ENCODE measurements at regions not wholly inside any gene's neighbourhood (a gene's known extent, or its start where the extent isn't known, plus 50 kb on each side); places are given as distances from the start of the nearest gene placed in this dataset.
"Not testable (repeated sequence)": the region's sequence is repeated elsewhere in the genome, so short reads cannot be mapped to it uniquely, and the experiment has no call there.

GRCh38 chr12:111234491-111234890, 134.4 kb downstream of the PHETA1 start:
- not testable (repeated sequence) for H4K8ac ChIP-seq (ENCODE audit: extremely low read depth, insufficient read depth, low read length); H2BK20ac ChIP-seq (ENCODE audit: low read length); H2AK5ac ChIP-seq (ENCODE audit: low read depth, low read length); H2BK12ac ChIP-seq (ENCODE audit: low read depth, low read length); H3K4me2 ChIP-seq (ENCODE audit: insufficient read depth in 1 of 2, low read depth in 2 of 2, low read length in 2 of 2); H3K27ac ChIP-seq (ENCODE audit: low read depth, low read length); H3K18ac ChIP-seq (ENCODE audit: extremely low read depth, low read length); DNase-seq (ENCODE audit: low read depth in 1 of 2, low spot score in 2 of 2); H2BK5ac ChIP-seq (ENCODE audit: low read depth, low read length); H3K4me1 ChIP-seq (replicated peaks in 1 of 4; ENCODE audit: control insufficient read depth in 3 of 4, insufficient read depth in 4 of 4, low read length in 3 of 4); H4K5ac ChIP-seq (ENCODE audit: insufficient read length, low read depth, low read length); H4K91ac ChIP-seq (replicated peaks; ENCODE audit: insufficient read length, low read length); H3K36me3 ChIP-seq (ENCODE audit: control insufficient read depth in 2 of 4, insufficient read depth in 4 of 4, low read length in 3 of 4); H3K9ac ChIP-seq (replicated peaks in 1 of 4; ENCODE audit: extremely low read depth in 1 of 4, low read depth in 3 of 4, low read length in 3 of 4); H2BK15ac ChIP-seq (ENCODE audit: low read length); H2AFZ ChIP-seq (ENCODE audit: low read length); H4K20me1 ChIP-seq (replicated peaks in 1 of 2; ENCODE audit: control insufficient read depth in 1 of 2, insufficient read depth in 2 of 2, low read length in 2 of 2); FAIRE-seq; H2BK120ac ChIP-seq (replicated peaks; ENCODE audit: low read depth, low read length); H3K56ac ChIP-seq (replicated peaks; ENCODE audit: insufficient read length, low read depth, low read length); H3K23ac ChIP-seq (ENCODE audit: insufficient read length); H3K79me2 ChIP-seq (ENCODE audit: control insufficient read depth in 1 of 2, insufficient read depth in 2 of 2, low read length in 2 of 2); H3K14ac ChIP-seq (ENCODE audit: insufficient read length); H3K4me3 ChIP-seq (ENCODE audit: extremely low read depth in 1 of 4, insufficient read depth in 2 of 4, low read depth in 3 of 4, low read length in 4 of 4); H3K23me2 ChIP-seq (ENCODE audit: low read depth, low read length); H3K79me1 ChIP-seq (ENCODE audit: low read depth, low read length); H3K27me3 ChIP-seq (replicated peaks in 1 of 4; ENCODE audit: control insufficient read depth in 3 of 4, extremely low read depth in 1 of 4, insufficient read depth in 3 of 4, low read length in 3 of 4); H3K9me3 ChIP-seq (ENCODE audit: insufficient read depth in 2 of 2, low read depth in 1 of 2, low read length in 1 of 2); H3K4ac ChIP-seq (replicated peaks; ENCODE audit: insufficient read length, low read depth, low read length)
- ChIA-PET POLR2A (ENCODE audit: partially characterized antibody) (interaction anchor here (0.6 to 1.2 kb wide), 2 partner anchors 9 to 22 kb away, joined by 3 read pairs; no protein-coding TSS in a partner anchor), CTCF (ENCODE audit: partially characterized antibody) (interaction anchor here (0.6 to 2.0 kb wide), 3 partner anchors 34 to 715 kb away, joined by 3 to 9 read pairs (median 3); no protein-coding TSS in a partner anchor)
- 79% methylated on average over 3 of the region's 4 CpGs; no CpG with 5 or more reads in 1 of the 2 experiments for WGBS, 2 experiments (ENCODE audit: extremely low coverage in 1 of 2, insufficient coverage in 1 of 2, insufficient read length in 1 of 2, insufficient replicate concordance in 2 of 2, low coverage in 1 of 2, low lambda C conversion rate in 2 of 2, missing lambda C conversion rate in 1 of 2)
